ENCODE measurements at regions not wholly inside any gene's neighbourhood (a gene's known extent, or its start where the extent isn't known, plus 50 kb on each side); places are given as distances from the start of the nearest gene placed in this dataset.
A peak's percentile ranks its signal among the peaks of the same experiment; 100 is the strongest.

GRCh38 chr6:105909106-105909505, 177.0 kb upstream of the PRDM1 start:
- no peak for DNase-seq (ENCODE audit: low read depth in 2 of 2)

- DNase-seq (ENCODE audit: low read depth in 2 of 2): no peak
Measured at GRCh38 chr6:105907991-105908390, 178.1 kb upstream of the PRDM1 start.

- no peak for DNase-seq (ENCODE audit: low read depth in 2 of 2)
Measured at GRCh38 chr6:105907301-105907700, 178.8 kb upstream of the PRDM1 start.

GRCh38 chr6:105902401-105903031, 183.6 kb upstream of the PRDM1 start:
- no peak for DNase-seq (ENCODE audit: low read depth in 2 of 2)

- no peak for DNase-seq (ENCODE audit: low read depth in 2 of 2)
Measured at GRCh38 chr6:105901583-105901982, 184.6 kb upstream of the PRDM1 start.

- DNase-seq (ENCODE audit: low read depth in 2 of 2): peak in 1 of 2 donors; percentile 78
Measured at GRCh38 chr6:105900125-105900937, 185.8 kb upstream of the PRDM1 start.

- DNase-seq (ENCODE audit: low read depth in 2 of 2): peak in 1 of 2 donors; percentile 54
Measured at GRCh38 chr6:105898286-105898685, 187.8 kb upstream of the PRDM1 start.

GRCh38 chr6:105897131-105897530, 189.0 kb upstream of the PRDM1 start:
- no peak for DNase-seq (ENCODE audit: low read depth in 2 of 2)

GRCh38 chr6:105896821-105897095, 189.4 kb upstream of the PRDM1 start:
- no peak for DNase-seq (ENCODE audit: low read depth in 2 of 2)

- no peak for DNase-seq (ENCODE audit: low read depth in 2 of 2)
Measured at GRCh38 chr6:105896052-105896820, 189.9 kb upstream of the PRDM1 start.

- no peak for DNase-seq (ENCODE audit: low read depth in 2 of 2)
Measured at GRCh38 chr6:105894556-105894955, 191.6 kb upstream of the PRDM1 start.

GRCh38 chr6:105893741-105894140, 192.4 kb upstream of the PRDM1 start:
- no peak for DNase-seq (ENCODE audit: low read depth in 2 of 2)

GRCh38 chr6:105892577-105893262, 193.4 kb upstream of the PRDM1 start:
- DNase-seq (ENCODE audit: low read depth in 2 of 2): no peak

GRCh38 chr6:105890521-105891244, 195.5 kb upstream of the PRDM1 start:
- no peak for DNase-seq (ENCODE audit: low read depth in 2 of 2)

- DNase-seq (ENCODE audit: low read depth in 2 of 2): no peak
Measured at GRCh38 chr6:105889902-105890301, 196.2 kb upstream of the PRDM1 start.

GRCh38 chr6:105886814-105887544, 199.2 kb upstream of the PRDM1 start:
- DNase-seq (ENCODE audit: low read depth in 2 of 2): peak in 1 of 2 donors; percentile 58

GRCh38 chr6:105886066-105886813, 199.9 kb upstream of the PRDM1 start:
- no peak for DNase-seq (ENCODE audit: low read depth in 2 of 2)

GRCh38 chr6:105884426-105884825, 201.7 kb upstream of the PRDM1 start:
- DNase-seq (ENCODE audit: low read depth in 2 of 2): no peak

GRCh38 chr6:105884011-105884410, 202.1 kb upstream of the PRDM1 start:
- no peak for DNase-seq (ENCODE audit: low read depth in 2 of 2)

GRCh38 chr6:105882828-105883227, 203.3 kb upstream of the PRDM1 start:
- no peak for DNase-seq (ENCODE audit: low read depth in 2 of 2)

All from lung microvascular endothelial cell (primary cell).